HG02885 (cell line): ENCODE measurements at regions not wholly inside any gene's neighbourhood (a gene's known extent, or its start where the extent isn't known, plus 50 kb on each side); places are given as distances from the start of the nearest gene placed in this dataset.
"Not testable (repeated sequence)": the region's sequence is repeated elsewhere in the genome, so short reads cannot be mapped to it uniquely, and the experiment has no call there.

Source experiments
- ATAC-seq: cut with Tn5 transposase; IDR thresholded peaks from one replicate; pipeline ENCODE4 v1.9.1; 2021; ENCODE audit warnings: mild to moderate bottlenecking; ENCODE audit not compliant: unreplicated experiment, poor library complexity

GRCh38 chr2:34810456-34810855 lies 1211.4 kb upstream of the FAM98A start:
- no peak for ATAC-seq

- ATAC-seq: no peak
These were observed 1209.3 kb upstream of the FAM98A start for GRCh38 chr2:34808426-34808825.

DNA sequence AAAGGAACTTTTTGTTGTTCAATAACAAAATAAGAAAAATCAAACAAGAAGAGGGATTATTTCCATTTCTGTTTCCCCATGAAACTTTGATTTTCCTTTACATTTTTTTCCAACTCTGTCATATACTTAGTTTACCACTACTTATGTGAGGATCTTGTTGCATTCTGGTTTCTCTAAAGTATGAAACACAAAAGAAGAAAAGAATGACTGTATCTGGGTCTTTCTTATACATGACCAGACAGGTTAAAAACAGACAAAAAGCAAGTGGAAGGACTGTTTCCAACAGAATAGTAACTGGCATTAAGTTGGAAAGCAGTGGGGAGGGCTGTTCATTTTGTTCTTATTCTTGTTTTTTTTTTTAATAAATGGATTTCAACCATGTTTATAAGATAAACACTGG lies 1207.8 kb upstream of the FAM98A start:
- no peak for ATAC-seq

DNA sequence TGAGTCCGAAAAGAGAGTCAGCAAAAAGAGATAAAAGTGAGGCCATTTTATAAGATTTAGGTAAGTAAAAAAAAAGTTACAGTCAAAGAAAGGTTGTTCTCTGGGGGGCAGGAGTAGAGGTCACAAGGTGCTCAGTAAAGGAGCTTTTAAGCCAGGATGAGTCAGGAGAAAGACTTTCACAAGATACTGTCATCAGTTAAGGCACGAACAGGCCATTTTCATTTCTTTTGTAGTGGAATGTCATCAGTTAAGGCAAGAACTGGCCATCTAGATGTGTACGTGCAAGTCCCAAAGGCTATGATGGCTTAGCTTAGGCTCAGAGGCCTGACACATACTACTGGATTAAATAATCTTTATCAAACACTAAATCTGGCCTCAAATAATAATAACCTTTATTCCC lies 1207.3 kb upstream of the FAM98A start:
- no peak for ATAC-seq

- ATAC-seq: no peak
These were observed 1200.5 kb upstream of the FAM98A start for GRCh38 chr2:34799556-34799955.

GRCh38 chr2:34795586-34795985 lies 1196.5 kb upstream of the FAM98A start:
- not testable (repeated sequence) for ATAC-seq

DNA sequence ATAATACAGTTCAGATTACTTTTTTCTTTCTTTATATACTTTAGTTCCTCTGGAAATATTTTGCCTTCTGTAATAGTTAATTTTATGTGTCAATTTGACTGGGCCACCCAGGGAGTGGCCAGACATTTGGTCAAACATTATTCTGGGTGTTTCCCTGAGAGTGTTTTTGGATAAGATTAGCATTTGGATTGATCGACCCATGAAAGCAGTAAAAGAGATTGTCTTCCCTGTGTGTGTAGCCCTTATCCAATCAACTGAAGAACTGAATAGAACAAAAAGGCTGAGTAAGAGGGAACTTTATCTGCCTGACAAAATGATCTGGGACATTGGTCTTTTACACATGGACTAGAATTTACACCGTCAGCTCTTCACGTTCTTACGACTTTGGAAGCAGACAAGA lies 1190.1 kb upstream of the FAM98A start:
- ATAC-seq: no peak

DNA sequence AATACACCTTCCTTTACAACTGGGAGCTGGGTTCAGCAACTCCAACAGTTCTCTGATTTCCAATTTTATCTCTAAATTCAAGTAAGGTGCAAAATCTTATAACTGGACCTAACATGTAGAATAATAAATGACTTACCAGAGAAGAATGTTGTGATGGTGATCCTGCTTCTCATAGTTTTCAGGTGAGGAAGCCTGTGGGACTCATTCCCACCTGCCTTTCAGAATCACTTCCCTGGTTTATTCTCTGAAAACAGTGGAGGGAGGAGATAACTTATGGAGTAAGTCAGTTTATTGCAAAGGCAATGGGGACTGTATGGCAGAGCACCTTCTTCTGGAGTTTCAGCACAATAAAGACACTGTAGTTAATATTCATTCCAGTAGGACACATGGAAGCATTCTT lies 1188.2 kb upstream of the FAM98A start:
- ATAC-seq: no peak

DNA sequence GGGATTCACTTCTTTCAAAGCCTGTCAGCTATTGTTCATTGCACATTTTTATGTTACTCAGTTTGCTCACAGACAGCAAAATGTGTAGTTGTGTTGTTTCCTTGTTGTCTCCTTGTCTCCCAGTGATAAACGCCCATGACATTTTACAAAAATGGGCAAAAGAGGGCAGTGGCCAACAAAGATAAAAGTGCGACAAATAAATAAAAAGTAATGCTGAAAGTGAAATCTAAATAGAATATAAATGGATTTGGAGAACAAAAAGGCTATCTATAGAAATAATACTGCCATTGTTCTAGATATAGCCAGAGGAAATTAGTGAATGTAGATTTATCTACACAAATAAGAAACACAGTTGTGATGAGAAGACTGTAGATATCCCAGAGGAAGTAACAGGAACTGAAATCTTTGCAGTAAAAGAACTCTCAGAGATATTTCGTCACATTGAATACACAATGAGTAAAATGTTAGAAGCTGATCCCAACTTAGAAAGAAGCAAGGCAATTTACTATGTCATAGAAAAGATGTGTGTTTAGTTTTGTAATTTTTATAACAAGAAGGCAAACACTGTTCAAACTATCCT lies 1186.2 kb upstream of the FAM98A start:
- no peak for ATAC-seq

DNA sequence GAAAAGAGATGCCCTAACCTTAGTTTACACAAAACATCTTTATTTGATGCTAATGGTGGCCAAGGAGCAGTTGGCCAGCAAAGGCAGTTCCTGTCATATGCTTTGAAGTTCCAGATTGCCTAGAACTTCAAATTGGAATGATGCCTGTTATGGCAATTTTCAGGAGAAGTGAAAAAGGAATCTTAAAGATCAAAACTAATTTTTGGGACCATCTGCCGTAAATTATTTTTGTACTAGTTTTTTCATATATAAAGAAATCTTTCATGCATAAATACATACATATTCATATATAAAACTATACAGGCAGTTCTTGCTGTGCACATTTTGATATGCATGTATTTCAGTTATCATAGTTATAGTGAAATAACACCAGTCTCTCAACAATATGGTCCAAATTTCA lies 1185.6 kb upstream of the FAM98A start:
- ATAC-seq: no peak

- not testable (repeated sequence) for ATAC-seq
These were observed 1151.6 kb upstream of the FAM98A start for GRCh38 chr2:34750742-34751141.

DNA sequence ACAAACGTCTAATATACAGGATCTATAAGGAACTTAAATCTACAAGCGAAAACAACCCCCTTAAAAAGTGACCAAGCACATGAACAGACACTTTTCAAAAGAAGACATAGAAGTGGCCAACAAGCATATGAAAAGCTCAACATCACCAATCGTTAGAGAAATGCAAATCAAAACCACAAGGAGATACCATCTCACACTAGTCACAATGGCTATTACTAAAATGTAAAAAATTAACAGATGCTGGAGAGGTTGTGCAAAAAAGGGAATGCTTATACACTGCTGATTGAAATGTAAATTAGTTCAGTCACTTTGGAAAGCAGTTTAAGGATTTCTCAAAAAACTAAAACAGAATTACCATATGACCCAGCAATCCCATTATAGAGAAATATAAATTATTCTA lies 1148.5 kb upstream of the FAM98A start:
- no peak for ATAC-seq

DNA sequence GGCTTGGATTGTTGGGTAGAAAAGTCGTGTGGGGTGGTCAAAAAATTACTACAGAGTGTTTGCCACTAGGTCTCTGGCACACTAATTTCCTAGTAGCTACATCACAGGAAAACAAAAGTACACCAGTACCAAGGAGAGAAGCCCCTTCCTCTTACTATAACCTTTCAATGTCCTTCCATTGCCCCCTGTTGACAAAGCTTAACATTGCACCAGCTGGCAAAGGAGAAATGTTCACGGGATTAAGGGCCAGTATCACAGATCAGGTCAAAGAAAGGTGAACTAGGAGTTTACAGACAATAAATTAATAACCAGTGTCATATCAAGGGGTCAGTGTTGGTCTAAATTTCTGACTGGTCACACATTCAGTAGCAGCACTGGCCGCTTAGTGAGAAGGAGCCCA lies 1139.6 kb upstream of the FAM98A start:
- no peak for ATAC-seq

DNA sequence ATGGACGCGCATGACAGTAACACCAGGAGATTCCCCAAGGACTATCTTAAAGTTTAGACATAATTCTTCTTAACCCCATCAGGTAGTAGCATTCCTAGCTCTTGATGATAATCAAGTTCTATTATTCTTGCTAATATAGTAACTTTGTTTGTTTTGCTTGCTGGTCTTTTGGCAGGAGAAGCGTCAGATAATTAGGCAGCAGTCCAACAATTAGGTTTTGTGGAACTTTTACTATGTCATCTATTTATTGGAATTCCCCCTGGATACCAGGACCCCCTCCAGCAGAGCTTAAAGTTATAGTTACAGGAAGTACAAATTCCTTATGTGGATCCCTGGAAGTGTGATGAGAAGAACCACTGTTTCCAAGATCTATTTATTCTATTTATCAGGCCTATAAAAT lies 1138.0 kb upstream of the FAM98A start:
- no peak for ATAC-seq

- ATAC-seq: no peak
These were observed 1137.4 kb upstream of the FAM98A start for GRCh38 chr2:34736482-34736881.

DNA sequence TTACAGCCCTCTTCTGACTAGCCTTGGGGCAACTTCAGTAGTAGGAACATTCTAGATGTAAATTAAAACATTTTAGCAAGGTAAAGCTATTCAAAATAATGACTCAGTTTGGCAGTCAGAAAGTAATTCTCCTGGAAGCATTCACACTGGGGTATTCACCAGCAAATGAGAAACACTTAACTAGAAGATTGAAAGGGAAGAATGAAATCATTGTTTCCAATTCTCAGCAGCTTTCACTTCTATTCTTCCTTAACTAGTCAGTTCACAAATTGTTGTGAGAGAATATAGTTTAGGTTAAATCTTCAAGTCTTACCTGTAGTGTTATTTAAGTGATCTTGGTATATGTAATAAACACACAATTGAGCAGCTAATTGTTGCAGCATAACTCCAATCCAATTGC lies 1135.6 kb upstream of the FAM98A start:
- ATAC-seq: no peak

GRCh38 chr2:34734042-34734441 lies 1134.9 kb upstream of the FAM98A start:
- no peak for ATAC-seq

DNA sequence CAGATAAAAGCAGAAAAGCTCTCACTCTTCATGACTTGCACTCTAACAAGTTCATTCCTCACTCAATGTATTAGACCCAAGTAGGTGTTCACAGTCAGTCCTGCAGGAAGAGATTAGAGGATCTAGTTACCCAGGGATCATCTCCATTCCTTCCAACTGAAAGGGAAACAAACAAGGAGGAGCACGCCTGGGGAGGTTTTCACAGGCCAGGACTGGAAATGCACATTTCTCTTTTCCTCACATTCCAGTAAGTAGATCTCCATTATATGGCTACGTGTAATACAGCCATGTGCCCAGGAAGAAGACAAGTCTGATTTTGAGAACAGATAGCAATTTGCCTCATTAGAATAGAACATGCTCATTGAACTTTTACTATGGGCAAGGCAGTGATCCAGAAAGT lies 1132.2 kb upstream of the FAM98A start:
- no peak for ATAC-seq

DNA sequence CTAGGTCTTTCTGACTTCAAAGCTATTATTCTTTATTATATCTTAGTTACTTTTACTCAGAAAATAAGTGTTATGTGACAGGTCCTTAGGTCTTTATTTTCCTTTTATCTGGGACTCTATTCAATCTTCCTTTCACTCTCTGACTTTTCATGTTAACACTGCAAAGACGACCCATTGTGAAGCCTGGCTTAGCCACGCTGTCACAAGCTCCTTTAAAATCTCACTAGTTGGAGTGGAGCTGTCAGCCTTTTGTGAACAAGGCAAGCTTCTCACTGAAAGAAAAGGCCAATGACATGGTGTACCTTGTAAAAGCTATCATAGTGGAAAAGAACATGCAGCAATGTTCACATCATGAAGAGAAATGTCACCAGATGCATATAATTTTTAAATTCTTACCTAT lies 1130.7 kb upstream of the FAM98A start:
- ATAC-seq: no peak

DNA sequence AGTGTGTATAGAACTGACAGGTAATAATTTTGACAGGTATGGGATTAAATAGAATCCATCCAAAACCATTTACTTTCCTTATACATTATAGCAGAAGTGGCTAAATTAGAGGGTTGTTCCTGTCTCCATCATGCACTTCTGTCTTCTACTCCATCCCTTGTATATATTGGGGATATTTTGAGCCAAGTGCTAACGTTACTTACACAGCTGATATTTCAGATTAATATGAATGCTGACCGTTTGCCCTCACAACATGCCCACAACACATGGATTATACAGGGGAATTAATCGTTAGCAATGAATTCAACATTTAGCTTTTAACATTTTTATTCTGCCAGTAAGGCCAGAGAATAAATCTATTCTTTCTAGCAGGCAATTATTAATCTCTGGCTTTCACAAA lies 1125.0 kb upstream of the FAM98A start:
- no peak for ATAC-seq

- ATAC-seq: no peak
These were observed 1124.6 kb upstream of the FAM98A start for GRCh38 chr2:34723683-34724082.

DNA sequence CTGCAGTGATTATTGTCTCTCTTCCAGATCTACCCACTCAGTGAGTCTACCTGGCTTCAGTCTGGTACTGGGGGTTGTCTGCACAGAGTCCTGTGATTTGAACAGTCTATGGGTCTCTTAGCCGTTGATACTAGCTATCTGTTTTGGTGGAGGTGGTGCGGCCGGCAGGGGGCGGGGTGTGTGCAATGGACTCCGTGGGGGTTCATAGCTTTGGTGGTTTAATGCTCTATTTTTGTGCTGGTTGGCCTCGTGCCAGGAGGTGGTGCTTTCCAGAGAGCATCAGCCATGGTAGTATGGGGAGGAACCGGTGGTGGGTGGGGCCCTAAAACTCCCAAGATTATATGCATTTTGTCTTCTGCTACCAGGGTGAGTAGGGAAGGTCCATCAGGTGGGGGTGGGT lies 1120.1 kb upstream of the FAM98A start:
- no peak for ATAC-seq
